HG02623 (cell line): ENCODE measurements at regions not wholly inside any gene's neighbourhood (a gene's known extent, or its start where the extent isn't known, plus 50 kb on each side); places are given as distances from the start of the nearest gene placed in this dataset.
"Not testable (repeated sequence)": the region's sequence is repeated elsewhere in the genome, so short reads cannot be mapped to it uniquely, and the experiment has no call there.

ENCODE experiments used
- ATAC-seq: cut with Tn5 transposase; IDR thresholded peaks from one replicate; pipeline ENCODE4 v1.9.1; 2021; ENCODE audit warnings: moderate library complexity; ENCODE audit not compliant: unreplicated experiment

DNA sequence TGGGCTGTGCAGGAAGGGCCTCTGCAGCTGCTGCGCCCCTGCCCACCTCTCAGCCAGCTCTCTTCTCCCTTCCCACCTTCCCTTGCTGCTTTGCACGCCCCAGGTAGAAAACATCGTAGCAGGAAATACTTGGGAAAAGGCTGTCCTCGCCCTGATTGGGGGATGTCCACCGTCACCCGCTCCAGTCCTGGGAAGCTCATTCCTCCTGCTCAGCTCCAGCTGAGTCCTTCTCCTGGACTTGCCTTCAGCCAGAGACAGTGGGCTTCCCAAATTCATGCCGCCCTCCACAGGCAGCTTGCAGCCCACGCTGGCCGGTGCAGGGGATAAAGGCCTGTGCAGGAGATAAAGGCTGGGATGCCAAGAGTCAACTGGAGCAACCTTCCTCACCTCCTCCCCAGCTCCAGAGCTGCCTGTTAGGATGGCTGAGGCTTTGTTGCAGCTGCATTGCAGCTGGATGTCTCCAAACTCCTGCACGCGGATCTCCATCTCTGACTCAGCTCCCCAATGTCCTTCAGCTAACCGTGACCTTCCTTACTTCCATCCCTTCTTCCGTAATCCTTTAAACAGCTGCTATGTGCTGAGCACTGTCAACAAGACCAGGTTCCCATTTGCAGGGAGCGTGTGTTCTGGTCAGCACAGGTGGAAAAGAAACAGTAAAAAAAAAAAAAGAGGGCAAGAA lies 402.0 kb upstream of the TNRC6C start:
- no peak for ATAC-seq

DNA sequence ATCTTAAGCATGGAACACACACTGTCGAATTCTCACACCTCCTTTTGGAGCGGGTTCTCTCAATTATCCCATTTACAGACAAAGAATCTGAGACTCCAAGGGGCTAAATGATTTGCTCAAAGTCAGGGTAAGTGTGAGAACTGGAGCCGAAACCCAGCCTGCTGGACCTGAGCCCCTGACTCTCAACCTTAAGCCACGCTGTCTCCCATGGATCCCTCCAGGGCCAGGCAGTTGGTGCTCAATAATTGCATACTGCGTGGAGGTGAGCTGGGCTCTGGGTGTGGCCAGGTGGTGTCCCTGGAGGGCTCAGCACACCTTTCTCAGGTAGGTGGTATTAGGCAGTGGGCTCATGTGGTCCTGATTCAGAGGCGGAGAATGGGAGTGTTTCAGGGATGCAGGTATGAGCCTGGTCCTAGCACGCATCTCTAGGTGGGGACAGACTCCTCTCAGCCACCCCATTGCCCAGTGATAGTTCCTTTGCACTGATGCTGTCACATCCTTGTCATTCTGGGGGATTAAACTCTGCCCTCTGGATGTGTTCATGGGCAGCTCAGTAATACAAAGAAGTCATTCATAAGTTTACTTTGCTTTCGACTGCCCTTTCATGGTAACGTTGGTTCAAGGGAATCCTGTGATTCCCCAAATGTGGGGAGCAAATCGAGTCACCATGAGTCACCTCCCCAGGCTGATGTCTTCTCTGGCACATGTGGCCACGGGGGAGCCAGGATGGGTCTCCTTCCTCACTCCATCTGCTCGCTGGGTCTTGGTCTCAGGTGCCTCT lies 399.5 kb upstream of the TNRC6C start:
- no peak for ATAC-seq

GRCh38 chr17:77560381-77560780 lies 398.1 kb upstream of the TNRC6C start:
- no peak for ATAC-seq

DNA sequence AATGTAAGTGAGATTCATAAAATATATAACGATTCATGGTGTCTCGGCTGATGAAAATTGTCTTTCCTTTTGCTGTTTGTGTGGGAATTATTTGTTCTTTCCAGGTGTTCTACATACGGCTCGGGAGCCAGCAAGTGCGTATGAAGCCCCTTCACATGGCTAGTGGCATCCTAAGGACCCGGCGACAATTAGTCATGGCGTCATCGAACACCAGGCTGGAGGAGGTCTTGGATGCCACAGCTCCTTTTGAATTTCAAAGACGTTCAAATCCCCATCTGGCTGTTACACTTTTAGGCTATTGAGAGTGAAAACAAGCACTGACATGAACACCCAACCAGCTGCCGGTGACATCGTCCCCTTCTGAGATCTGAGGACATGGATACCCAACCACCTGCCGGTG lies 397.7 kb upstream of the TNRC6C start:
- no peak for ATAC-seq

DNA sequence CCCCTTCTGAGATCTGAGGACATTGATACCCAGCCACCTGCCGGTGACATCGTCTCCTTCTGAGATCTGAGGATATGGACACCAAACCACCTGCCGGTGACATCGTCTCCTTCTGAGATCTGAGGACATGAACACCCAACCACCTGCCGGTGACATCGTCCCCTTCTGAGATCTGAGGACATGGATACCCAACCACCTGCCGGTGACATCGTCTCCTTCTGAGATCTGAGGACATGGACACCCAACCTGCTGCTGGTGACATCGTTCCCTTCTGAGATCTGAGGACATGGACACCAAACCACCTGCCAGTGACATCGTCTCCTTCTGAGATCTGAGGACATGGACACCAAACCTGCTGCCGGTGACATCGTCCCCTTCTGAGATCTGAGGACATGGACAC lies 396.1 kb upstream of the TNRC6C start:
- not testable (repeated sequence) for ATAC-seq

GRCh38 chr17:77563439-77564102 lies 394.9 kb upstream of the TNRC6C start:
- no peak for ATAC-seq

DNA sequence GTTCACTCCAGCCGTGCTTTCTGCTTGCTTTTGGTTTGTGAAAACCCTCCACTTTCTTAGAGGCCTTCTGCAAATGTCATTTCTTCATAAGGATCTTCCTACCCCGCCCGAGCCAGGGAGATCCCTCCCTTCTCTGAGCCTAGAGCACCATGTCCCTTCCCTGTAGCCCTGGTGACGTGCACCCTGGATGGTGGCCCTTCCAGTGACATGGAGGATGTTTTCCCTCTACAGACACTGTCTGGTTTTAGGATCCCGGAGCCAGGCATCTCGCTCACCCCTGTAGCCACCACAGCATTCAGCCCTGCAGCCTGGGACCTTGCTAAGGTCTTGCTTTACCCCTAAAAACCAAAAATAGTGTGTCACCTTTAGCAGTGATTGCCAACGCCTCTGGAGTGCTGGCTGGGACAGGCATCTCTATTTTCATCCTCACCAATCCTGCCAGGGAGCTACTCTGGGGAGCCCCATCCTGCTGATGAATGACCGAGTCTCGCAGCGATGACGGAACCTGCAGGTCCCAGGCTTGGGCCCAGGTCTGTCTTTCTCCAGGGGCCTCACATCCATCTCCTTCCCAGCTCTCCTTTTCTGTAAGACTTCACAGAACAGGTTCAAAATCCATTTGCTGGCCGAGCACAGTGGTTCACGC lies 394.1 kb upstream of the TNRC6C start:
- no peak for ATAC-seq

GRCh38 chr17:77565166-77565565 lies 393.3 kb upstream of the TNRC6C start:
- no peak for ATAC-seq

- ATAC-seq, result no peak
Measured at GRCh38 chr17:77566151-77566550, 392.4 kb upstream of the TNRC6C start.

DNA sequence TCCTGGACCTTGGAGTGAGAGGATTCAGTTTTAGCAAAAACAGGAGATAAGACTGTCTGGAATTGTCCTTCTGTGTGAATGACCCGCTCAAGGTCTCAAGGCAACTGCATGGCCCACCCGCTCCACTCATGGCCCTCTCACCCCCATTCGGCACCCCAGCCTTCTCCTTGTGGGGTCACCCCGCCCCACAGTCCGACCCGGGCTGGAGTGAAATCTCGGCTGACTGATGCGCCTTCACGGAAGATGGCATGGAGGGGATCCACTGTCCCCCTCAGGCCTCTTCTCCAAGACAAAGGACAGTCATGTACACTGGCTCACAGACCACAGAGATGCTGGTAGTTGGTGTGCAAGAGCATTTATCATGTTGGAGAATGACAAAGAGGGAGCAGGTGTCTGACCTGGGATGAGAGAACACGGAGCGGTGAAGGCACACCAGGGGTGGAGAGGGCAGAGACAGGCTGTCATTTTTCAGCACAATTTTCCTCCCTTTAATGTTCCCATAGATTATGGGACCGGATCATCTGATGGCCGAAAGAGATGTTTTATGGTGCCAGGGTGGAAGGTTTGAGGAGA lies 391.9 kb upstream of the TNRC6C start:
- ATAC-seq, result no peak

- ATAC-seq, result no peak
Measured at GRCh38 chr17:77568540-77568939, 390.0 kb upstream of the TNRC6C start.

- no peak for ATAC-seq
Measured at GRCh38 chr17:77569846-77570564, 388.5 kb upstream of the TNRC6C start.

GRCh38 chr17:77570565-77570898 lies 388.0 kb upstream of the TNRC6C start:
- no peak for ATAC-seq

GRCh38 chr17:77571155-77571981 lies 387.1 kb upstream of the TNRC6C start:
- no peak for ATAC-seq

GRCh38 chr17:77572065-77572601 lies 386.4 kb upstream of the TNRC6C start:
- no peak for ATAC-seq

- ATAC-seq, result no peak
Measured at GRCh38 chr17:77572851-77573250, 385.7 kb upstream of the TNRC6C start.

DNA sequence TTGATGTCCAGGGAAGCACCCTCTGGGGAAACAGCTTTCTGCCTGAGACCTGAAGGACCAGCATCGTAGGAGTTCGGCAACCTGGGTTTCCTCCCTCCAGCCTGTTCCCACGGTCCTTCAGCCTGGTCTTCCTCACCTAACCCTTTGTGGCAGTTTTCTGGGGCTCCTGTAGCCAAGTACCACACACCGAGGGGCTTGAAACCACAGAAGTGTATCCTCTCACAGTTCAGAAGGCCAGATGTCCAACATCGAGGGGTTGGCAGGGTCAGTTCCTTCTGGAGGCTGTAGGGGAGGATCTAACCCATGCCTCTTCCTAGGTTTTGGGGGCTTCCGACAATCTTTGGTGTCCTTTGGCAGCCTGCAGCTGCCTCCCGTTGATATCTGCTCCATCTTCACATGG lies 381.0 kb upstream of the TNRC6C start:
- no peak for ATAC-seq

- no peak for ATAC-seq
Measured at GRCh38 chr17:77579131-77579530, 379.4 kb upstream of the TNRC6C start.

- no peak for ATAC-seq
Measured at GRCh38 chr17:77579682-77580081, 378.8 kb upstream of the TNRC6C start.
